GM18499 (cell line): ENCODE measurements at regions not wholly inside any gene's neighbourhood (a gene's known extent, or its start where the extent isn't known, plus 50 kb on each side); places are given as distances from the start of the nearest gene placed in this dataset.
A peak's percentile ranks its signal among the peaks of the same experiment; 100 is the strongest.
"Not testable (repeated sequence)": the region's sequence is repeated elsewhere in the genome, so short reads cannot be mapped to it uniquely, and the experiment has no call there.

ENCODE experiments used
- ATAC-seq: cut with Tn5 transposase; IDR thresholded peaks from one replicate; pipeline ENCODE4 v1.9.1; 2021; ENCODE audit warnings: moderate number of reproducible peaks; ENCODE audit not compliant: insufficient read depth, unreplicated experiment

DNA sequence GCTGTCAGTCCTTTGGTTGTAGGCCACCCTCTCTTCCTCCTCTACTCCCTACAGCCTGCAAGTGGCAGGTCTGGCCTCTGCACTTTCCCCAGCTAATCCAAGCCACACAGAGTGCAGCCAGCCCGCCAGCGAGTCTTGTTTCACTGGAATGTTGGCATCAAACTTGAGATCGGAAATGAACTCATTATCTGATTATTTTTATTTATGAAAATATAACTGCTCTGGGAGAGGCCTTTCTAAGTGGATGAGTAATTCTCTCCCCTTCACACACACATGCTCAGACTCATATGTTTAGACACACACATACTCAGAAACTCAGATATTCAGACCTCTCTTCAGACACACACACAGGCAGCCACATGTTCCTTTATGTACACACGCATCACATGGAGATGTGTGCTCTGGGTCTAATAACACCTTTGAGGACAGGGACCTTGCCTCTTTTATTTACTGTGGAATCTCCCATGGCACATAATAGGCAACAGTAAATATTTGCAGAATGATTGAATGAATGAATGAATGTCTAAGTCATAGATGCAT, 151.3 kb downstream of the ZFP36L2 start:
- no peak for ATAC-seq

DNA sequence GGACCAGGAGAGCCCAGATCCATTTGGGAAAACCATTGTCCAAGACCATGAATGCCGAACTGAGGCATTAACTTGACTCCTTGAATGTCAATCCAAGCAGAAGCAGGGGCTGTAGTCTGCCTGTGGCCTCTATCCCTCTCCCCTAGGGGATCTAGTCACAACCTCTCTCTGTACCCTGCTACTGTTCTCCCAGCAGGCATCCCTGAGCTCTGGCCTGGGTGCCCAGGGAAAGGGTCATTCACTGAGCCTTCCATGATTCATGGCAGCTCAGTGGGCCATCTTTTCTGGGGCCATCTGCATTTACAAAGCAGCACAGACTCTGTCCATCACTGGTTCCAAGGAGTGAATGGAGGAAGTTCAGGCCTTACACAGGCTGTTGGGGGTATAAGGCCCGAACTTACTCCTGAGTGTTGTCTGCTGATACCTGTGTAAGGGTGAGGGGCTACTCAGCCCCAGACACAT, 151.8 kb downstream of the ZFP36L2 start:
- no peak for ATAC-seq

DNA sequence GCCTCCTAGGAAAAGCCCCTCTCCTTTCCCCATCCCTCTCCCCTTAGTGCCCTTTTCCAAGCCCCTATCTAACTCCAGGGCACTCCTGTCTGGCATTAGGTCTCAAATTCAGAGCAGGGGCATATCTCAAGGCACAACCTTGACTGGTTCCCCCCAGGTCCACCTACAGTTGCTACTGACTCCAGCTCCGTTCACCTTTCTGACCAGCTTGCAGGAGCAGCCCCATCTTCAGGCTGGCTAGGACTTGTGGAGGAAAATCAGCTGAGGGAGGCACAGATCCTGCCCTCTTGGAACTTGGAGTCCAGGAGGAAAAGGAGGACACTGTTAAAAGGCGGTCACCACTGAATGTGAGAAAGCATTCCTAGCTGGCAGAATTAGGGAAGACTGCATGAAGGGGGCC, 152.4 kb downstream of the ZFP36L2 start:
- no peak for ATAC-seq

DNA sequence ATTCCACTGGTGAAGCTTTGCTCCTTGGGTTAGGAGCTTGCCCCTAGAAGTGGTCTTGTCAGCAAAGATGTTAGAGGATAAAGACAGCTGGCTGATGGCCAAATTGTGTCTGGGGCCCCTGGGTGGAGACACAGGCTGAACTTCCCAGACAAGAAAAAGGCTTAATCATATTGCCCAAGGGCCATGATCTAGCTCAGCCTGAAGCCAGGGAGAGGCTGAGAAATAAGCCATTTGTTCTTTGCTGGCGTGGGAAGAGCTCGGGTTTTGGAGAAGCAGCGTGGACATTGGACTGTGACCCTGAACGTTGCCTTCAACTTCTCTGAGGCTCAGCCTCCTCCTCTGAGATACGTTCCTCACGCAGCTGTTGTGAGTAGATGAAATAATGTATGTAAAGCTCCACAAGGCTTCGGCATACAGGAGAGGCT, 153.0 kb downstream of the ZFP36L2 start:
- no peak for ATAC-seq

DNA sequence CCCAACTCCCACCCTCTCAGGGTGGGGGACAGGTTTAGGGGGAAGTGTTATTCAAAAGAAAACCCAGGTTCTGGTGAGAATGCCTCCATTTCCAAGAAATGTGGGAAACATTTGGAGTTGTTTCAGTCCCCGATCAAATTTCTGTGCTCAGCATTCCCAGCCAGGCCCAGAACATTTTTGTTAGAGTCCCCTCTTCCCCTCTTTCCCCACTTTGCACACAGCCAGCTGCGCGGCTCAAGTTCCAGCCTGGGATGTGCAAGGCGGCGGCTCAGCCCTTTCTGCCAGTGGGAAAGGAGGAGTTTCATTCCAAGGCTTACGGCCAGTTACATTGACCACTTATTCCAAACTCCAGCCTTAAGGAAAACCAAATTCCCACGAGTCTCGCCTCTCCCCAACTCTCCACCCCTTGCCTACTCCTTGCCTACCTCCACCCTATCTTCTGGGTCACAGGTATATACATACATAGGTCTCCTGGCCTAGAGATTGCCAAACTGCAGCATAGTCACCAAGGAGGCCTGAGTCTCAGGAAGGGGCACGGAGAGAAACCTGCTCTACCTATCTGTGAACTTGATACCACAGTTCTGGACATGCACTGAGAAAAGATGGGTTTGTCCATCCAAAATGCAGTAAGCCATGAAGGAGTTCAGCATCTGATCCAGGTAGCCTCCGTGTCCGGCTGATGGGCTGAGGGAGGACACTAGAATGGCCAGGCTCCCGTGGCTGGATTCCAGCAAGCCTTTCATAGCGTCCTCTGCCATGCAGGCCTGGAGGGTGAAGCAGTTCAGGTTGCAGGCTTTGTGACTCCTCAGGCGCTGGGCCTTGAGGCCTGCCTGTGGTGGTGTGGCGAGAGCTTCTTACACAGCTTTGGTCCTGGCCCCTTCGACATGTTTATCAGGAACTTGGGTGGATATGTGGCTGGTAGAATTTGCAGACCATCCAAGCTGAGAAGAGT, 154.5 kb downstream of the ZFP36L2 start:
- ATAC-seq = no peak

DNA sequence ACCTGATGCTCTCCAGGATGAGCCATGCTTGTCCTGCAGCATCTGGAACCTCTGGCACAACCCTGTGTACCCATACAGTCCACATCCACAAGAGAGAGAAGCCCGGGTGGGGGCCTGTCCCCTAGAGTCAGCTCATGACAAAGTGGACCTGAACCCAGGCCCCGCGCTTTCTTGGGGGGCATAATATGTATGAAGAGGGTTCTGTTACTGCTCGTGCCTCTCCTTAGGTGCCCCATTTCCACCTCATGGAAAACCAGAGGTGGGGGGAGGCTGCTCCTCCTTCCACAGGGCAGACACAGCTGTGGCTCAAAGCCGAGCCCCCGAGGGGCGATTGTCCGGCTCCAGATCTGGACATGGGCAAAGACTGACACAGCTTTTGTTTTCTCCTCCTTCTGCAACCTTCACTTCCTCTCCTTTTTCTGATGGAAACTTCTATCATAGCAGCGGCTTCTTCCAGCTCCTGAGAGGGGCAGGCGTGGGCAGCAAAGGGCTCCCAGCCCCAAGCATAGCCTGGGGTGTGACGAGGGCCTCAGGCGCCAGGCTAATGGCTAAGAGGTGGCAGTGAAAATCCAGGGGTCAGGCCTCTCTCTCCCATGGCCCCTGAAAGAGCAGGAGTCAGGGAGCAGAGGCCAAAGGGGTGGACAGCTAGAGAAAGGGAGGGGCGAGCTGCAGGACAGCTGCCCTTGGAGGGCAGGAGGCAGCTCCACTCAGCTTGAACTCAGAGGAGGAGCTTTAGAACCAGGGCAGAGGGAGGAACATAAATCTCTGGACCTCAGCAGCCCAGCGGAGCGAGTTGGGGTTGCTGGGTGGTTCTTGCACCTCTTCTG, 155.5 kb downstream of the ZFP36L2 start:
- ATAC-seq = no peak

DNA sequence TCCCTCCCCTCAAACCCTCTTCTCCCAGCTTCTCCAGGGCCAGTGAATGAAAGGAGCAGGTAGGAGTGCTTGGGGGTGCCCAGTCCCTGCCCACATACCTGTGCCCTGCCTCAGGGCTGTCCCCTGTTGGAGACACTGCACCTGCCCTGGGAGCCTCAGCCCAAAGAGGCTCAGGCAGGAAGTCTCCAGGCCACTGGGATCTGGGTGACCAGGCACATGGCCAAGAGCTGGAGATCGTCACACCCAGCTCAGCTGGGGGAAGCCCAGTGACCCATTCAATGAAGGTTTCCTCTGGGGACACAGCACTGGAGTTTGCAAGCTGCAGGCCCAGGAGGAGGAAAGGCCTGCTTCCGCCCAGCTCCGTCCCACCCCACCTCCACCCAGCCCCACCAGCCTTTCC, 156.4 kb downstream of the ZFP36L2 start:
- no peak for ATAC-seq

DNA sequence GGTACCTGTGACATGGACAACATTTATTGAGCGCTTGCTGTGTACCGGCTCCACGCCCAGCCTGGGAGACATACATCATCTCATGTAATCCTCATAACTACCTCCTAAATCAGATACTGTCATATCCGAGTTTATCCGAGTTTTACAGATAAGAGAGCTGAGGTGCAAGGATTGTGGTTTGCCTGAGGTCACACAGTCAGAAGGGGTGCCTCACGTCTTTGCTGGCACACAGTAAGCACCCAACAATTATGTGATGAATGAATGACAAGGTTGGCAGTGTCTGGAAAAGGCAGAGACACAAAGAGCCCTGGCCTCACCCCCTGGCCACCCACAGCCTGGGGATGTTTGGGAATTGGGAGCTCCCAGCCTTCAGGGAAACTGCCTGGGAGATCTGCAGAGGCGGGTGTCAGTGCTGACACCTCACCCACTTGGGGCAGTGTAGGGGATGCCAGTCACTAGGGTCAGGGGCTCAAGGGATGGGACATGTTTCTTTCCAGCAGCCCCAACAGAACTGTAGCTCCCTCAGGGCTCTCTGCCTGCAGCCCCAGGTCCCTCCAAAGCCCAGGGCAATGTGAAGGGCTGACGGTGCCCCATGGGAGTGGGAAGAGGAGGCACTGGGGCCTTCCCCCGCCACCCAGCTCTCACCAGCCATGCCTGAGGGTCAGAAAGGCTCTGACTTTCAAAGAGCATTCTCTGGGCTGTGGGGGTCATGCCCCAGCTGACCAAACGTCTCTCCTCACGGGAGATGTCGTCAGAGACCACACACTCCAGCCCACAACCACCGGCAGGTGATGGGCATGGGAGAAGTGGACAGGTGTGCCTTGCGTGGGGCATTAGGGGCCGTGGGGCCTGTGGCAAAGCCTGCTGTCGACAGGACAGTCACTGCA, 157.5 kb downstream of the ZFP36L2 start:
- no peak for ATAC-seq

DNA sequence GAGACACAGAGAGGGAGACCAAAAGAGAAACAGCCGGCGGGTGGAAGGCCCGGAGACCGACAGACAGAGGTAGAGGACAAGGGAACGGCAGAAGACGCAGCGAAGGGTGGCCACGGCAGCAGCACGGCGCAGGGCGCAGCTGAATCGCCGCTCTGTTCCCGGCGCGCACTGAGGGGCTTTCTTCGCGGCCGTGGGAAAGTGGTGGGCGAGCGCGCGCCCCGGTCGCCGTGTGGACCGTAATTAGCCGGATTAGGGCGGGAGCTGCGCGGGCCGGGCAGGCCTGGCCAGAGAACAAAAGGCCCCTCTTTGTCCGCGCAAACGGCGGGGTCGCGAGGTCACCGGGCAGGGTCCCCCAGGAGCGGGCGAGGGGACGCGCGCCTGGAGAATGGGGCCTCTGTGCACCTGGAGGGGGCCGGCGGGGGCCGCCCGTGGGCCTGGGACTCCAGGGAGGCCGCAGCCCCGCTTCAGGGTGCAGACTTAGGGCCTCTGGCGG, 158.3 kb downstream of the ZFP36L2 start:
- ATAC-seq = no peak

DNA sequence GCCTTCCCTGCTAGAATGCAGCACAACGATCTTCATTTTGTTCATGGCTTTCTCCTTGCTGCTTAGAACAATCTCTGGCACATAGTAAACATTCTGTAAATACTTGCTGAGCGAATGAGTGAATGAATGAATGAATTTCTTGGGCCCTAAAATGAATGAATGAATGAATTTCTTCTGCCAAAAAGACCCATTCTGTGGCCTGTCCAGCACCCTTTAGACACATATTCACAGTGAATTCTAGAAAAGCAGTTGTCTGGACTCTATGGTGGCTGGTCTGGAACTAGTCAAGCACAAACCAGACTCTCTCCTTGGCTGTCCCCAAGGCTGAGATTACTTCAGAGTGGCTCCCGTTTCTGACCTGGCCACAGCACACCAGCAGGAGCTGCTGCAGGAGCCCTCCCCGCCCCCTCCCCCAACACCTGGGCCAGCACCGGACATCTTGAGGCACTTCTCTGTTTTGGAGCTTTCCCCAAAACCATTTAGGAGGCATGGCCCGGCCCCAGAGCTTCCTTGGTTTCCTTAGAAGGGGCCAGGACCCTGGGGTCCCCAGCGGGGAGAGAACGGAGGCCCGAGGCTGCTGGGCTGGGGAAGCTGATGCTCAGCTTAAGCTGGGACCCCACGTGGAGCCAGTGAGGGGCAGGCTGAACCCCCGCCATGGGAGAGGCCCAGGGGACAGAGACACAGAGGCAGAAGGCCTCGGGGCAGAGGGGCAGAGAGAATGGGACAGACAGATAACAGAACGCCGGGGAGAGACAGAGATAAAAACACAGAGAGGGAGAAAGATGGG, 159.0 kb downstream of the ZFP36L2 start:
- no peak for ATAC-seq

DNA sequence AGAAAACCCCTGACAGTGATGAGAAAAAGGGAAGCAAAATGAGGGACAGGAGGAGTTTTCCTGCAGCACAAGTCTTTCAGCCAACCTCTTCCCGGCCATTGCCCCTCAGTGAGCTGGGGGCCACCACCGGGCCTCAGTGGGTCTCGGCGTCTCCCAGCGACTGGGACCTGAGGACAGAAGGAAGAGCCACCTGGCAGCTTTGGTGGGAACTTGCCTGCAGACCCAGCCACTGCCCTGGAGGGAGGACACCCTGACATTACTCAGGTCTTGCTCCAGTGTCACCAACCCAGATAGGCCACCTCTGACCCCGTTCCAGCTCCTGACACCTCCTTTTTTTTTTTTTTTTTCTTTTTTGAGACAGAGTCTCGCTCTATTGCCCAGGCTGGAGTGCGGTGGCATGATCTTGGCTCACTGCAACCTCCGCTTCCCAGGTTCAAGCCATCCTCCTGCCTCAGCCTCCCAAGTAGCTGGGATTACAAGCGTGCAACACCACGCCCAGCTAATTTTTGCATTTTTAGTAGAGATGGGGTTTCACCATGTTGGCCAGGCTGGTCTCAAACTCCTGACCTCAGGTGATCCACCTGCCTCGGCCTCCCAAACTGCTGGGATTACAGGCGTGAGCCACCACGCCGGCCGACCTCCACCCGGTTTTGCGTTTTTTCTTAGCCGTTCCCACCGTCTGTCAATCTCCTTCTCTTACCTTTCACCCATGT, 159.7 kb downstream of the ZFP36L2 start:
- not testable (repeated sequence) for ATAC-seq

DNA sequence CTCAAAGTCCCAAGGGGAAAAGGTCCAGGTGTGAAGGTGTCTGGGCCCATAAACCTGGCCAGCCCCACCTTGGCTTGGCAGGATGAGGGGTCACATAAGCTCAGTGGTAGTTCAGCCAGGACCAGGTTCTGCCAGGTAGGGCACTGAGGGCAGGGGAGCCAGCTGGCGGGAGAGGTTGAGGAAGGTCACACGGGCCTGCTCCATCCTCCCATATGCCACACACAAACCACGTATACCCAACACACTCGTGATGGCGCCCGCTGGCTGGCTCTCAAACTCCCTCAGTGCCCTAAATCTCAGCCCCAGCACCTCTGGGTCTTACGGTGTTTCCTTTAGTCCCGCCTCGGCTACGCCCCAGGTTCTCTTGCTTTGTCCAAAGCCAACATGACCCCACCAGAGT, 160.5 kb downstream of the ZFP36L2 start:
- ATAC-seq = no peak

DNA sequence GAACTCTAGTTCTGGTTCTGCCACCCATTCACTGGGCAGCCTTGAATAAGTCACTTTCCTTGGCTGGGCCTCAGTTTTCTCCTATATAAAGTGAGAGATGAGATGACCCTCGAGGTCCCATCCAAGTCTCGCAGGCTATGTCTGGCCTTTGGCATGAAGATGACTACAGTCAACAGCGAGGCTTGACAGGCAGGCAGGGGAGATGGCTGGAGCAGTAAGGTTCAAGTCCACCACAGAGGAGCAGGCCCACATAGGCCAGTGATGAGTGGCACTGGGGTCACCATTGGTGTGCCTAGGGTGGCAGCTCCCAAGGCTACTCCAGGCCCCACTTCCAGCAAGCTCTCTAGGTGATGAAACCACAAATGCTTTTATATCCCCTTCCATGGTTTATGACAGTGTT, 161.4 kb downstream of the ZFP36L2 start:
- no peak for ATAC-seq

DNA sequence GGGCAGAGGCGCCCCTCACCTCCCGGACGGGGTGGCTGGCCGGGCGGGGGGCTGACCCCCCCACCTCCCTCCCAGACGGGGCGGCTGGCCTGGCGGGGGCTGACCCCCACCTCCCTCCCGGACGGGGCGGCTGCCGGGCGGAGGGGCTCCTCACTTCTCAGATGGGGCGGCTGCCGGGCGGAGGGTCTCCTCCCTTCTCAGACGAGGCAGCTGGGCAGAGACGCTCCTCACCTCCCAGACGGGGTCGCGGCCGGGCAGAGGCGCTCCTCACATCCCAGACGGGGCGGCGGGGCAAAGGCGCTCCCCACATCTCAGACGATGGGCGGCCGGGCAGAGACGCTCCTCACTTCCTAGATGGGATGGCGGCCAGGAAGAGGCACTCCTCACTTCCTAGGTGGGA, 163.3 kb downstream of the ZFP36L2 start:
- ATAC-seq = not testable (repeated sequence)

DNA sequence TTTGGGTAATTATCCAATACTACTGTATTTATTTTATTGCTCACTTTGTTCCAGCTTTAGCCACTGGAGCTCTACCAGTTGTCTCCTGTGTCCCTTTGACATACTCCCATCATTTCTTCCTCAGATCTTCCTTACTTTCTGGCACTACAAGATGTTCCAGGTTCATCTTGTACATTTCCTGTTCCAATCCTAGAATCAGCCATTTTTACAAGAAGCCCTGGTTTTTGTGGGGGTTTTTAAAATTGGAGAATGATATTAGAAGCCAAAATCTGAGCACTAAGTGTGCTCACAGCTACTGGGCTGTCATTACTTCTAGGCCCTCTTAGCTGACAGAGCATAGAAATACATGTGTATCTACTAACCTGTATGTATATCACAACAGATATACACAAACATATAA, 164.3 kb downstream of the ZFP36L2 start:
- no peak for ATAC-seq

DNA sequence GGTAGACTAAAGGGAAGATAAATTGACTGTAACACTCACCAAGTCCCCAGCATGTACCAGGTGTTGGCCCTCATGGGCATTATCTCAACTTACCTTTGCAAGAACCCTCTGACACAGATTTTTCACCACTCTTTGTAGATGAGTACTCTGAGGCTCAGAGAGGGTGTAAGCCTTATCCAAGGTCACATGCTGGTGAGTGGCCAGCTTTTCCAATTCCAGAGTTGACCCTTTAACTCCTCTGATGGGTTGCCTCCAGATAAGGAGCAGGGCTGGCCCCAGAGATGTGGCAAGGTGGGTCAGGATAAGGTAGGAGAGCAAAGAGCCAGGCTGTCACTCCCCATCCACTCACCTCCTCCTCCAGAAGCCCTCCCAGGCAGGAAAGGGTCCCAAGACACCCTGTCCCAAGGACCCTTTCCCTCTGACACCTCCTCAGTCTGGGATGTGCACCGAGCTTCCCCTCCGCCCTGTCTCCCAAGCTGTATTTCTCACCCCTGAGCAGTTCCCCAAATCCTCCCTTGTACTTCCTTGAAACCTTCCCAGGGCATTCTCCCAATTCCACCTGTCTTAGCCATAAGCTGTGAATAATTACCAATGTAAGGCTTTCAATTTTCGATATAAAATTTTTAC, 165.9 kb downstream of the ZFP36L2 start:
- ATAC-seq = no peak

DNA sequence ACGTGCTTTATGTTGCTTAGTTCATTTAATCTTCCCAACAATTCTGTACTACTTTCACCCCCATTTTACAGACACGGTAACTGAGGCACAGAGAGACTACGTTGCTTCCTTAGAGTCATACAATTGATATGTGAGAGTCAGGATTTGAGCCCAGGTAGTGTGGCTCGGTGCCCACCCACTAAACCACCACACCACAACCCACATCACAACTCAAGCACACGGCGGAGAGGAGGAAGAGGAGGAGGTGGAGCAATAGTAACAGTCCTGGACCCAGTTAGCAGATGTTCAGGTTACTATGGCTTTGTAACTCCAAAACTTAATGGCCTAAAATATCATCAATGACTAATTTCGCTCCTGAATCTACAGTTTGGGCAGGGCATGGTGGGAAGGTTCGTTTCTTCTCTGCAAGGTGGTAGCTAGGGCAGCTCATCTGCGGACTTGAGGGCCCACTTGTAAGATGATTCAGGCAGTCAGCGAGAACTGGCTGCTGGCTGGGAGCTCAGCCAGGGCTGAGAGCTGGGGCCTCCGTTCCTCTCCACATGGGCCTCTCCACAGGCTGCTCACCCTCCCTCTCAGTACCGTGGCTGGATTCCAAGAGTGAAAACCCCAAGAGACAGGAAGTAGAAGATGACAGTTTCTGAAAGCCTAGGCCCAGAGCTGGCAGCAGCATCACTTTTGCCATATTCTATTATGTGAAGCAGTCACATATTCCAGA, 167.1 kb downstream of the ZFP36L2 start:
- ATAC-seq = peak; percentile 57
